ENCODE measurements at regions not wholly inside any gene's neighbourhood (a gene's known extent, or its start where the extent isn't known, plus 50 kb on each side); places are given as distances from the start of the nearest gene placed in this dataset.

DNA sequence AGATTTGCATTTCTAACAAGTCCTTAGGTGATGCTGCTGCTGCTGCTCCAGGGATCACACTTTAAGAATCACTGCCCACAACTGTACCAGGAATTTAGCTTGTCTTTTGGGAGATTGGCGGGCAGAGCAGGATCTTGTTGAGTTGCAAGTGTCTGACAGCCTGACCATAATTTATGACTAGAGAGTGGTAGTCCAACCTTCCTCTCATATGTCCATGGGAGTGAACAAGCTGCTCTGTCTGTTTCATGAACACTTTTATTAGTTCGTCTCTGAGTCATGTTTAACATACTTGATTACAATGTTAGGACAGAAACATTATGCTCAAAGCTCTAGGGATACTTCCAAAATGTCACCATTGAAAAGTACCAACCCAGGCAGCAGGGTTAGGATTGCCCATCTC is 169.6 kb downstream of the TGFB2 start:
- TF ChIP-seq, protein P1, sequence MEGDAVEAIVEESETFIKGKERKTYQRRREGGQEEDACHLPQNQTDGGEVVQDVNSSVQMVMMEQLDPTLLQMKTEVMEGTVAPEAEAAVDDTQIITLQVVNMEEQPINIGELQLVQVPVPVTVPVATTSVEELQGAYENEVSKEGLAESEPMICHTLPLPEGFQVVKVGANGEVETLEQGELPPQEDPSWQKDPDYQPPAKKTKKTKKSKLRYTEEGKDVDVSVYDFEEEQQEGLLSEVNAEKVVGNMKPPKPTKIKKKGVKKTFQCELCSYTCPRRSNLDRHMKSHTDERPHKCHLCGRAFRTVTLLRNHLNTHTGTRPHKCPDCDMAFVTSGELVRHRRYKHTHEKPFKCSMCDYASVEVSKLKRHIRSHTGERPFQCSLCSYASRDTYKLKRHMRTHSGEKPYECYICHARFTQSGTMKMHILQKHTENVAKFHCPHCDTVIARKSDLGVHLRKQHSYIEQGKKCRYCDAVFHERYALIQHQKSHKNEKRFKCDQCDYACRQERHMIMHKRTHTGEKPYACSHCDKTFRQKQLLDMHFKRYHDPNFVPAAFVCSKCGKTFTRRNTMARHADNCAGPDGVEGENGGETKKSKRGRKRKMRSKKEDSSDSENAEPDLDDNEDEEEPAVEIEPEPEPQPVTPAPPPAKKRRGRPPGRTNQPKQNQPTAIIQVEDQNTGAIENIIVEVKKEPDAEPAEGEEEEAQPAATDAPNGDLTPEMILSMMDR (IDR thresholded peaks at IDR 0.05), result no peak
- no peaks in the 10 kb centered on the region for H3K9me3 ChIP-seq (replicated peaks in 1 of 2; ENCODE audit: control insufficient read depth in 1 of 2, insufficient read depth in 1 of 2, low read length in 2 of 2)
- Mint-ChIP-seq H3K9me3 (peaks cover 0 to 4% (median 0%) of the 10 kb centered on the region in 7 donors), H3K4me1 (peaks cover 11% of the 10 kb centered on the region), H3K36me3 (no peaks in the 10 kb centered on the region), H3K27ac (no peak overlapping the region), H3K27me3 (ENCODE audit: low read depth in 3 of 3) (peaks cover 3 to 15% (median 10%) of the 10 kb centered on the region in 3 donors), H3K4me3 (no peak overlapping the region)
- H3K9ac ChIP-seq (ENCODE audit: insufficient read depth, low read length, poor library complexity, severe bottlenecking), result no peak overlapping the region
- H3K4me2 ChIP-seq (replicated peaks; ENCODE audit: extremely low read depth, low read length, poor library complexity, severe bottlenecking), result no peak overlapping the region
- H3K27me3 ChIP-seq (ENCODE audit: control insufficient read depth in 2 of 2, insufficient read depth in 2 of 2, low read length in 2 of 2), result peaks cover 0 to 2% of the 10 kb centered on the region in 2 donors
- no CpG with 5 or more reads among the region's 2 CpGs for WGBS (ENCODE audit: insufficient coverage)
- DNase-seq, result no peak
- H4K20me1 ChIP-seq (ENCODE audit: insufficient read depth, low read length), result no peaks in the 10 kb centered on the region
- H3K79me2 ChIP-seq (ENCODE audit: insufficient read depth, low read length), result no peaks in the 10 kb centered on the region
- intact Hi-C loops (cut with micrococcal nuclease), result no loop called here
- no peak overlapping the region for H2AFZ ChIP-seq (ENCODE audit: insufficient read depth, low read depth, low read length, poor library complexity, severe bottlenecking)
- no peaks in the 10 kb centered on the region for H3K36me3 ChIP-seq (replicated peaks in 1 of 2; ENCODE audit: control insufficient read depth in 1 of 2, insufficient read depth in 2 of 2, low read length in 2 of 2)
- H3K27ac ChIP-seq (ENCODE audit: low read depth in 1 of 2, low read length in 2 of 2), result no peak overlapping the region
- peaks cover 6 to 8% of the 10 kb centered on the region in 2 donors for H3K4me1 ChIP-seq (ENCODE audit: control insufficient read depth in 1 of 2, insufficient read depth in 2 of 2, low read length in 2 of 2)
- H3K4me3 ChIP-seq (replicated peaks in 1 of 3; ENCODE audit: low read depth in 2 of 3, low read length in 3 of 3), result no peak overlapping the region

DNA sequence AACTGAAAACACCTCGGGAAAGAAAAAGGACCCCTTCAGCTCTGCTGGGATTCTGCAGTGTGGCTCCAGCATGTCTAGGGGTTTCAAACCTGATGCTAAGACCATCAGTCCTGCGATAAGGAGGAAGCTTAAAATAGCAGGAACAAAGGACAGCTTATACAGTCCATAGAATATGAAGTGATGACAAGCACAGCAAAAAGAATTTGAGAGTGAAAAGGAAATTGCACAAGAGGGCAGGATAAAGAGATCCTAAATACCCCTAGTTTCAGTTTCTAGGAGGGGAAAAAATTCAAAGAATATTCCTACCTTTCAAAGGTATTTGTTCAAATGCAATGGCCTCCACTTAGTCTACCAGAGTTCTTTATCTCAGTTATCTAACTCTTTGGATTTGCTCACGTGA is 171.4 kb downstream of the TGFB2 start:
- TF ChIP-seq, protein P1 (IDR thresholded peaks at IDR 0.05), result no peak
- no peak for DNase-seq
- 33% methylated on average over 1 of the region's 3 CpGs for WGBS (ENCODE audit: insufficient coverage)
- H3K79me2 ChIP-seq (ENCODE audit: insufficient read depth, low read length), result no peaks in the 10 kb centered on the region
- H3K27ac ChIP-seq (ENCODE audit: low read depth in 1 of 2, low read length in 2 of 2), result no peak overlapping the region
- no peak overlapping the region for H3K4me3 ChIP-seq (replicated peaks in 1 of 3; ENCODE audit: low read depth in 2 of 3, low read length in 3 of 3)
- H3K4me1 ChIP-seq (ENCODE audit: control insufficient read depth in 1 of 2, insufficient read depth in 2 of 2, low read length in 2 of 2), result peaks cover 6 to 8% of the 10 kb centered on the region in 2 donors
- Mint-ChIP-seq H3K4me1 (peaks cover 9% of the 10 kb centered on the region), H3K4me3 (no peak overlapping the region), H3K9me3 (peaks cover 0 to 4% (median 0%) of the 10 kb centered on the region in 7 donors), H3K27ac (peak overlapping the region in 1 of 7 donors; percentile 33), H3K36me3 (no peaks in the 10 kb centered on the region), H3K27me3 (ENCODE audit: low read depth in 3 of 3) (peaks cover 3 to 21% (median 14%) of the 10 kb centered on the region in 3 donors)
- H3K27me3 ChIP-seq (ENCODE audit: control insufficient read depth in 2 of 2, insufficient read depth in 2 of 2, low read length in 2 of 2), result no peaks in the 10 kb centered on the region
- intact Hi-C loops (cut with micrococcal nuclease), result no loop called here
- H2AFZ ChIP-seq (ENCODE audit: insufficient read depth, low read depth, low read length, poor library complexity, severe bottlenecking), result no peak overlapping the region
- H3K9ac ChIP-seq (ENCODE audit: insufficient read depth, low read length, poor library complexity, severe bottlenecking), result no peak overlapping the region
- no peaks in the 10 kb centered on the region for H3K36me3 ChIP-seq (replicated peaks in 1 of 2; ENCODE audit: control insufficient read depth in 1 of 2, insufficient read depth in 2 of 2, low read length in 2 of 2)
- H4K20me1 ChIP-seq (ENCODE audit: insufficient read depth, low read length), result no peaks in the 10 kb centered on the region
- no peak overlapping the region for H3K4me2 ChIP-seq (replicated peaks; ENCODE audit: extremely low read depth, low read length, poor library complexity, severe bottlenecking)
- H3K9me3 ChIP-seq (replicated peaks in 1 of 2; ENCODE audit: control insufficient read depth in 1 of 2, insufficient read depth in 1 of 2, low read length in 2 of 2), result no peaks in the 10 kb centered on the region
